ENCODE measurements at regions not wholly inside any gene's neighbourhood (a gene's known extent, or its start where the extent isn't known, plus 50 kb on each side); places are given as distances from the start of the nearest gene placed in this dataset.

DNA sequence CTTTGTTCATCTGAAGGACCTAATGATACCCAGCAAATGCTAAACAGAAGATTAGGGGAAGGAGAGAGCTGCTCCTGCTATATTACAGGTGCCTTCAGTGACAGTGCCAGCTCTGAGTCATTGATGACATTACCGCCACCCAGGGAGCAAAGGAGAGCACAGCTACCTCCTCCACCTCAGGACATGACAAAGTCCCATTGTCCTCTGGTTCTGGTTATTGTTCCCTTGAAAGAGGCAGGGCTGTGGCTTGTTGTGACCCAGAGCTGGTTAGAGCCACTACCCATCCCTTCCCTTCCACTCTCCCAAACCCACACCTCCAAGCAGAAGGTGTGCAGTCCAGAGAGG is 363.5 kb upstream of the DUSP10 start:
- no peak for DNase-seq
- ChIA-PET CTCF (no interaction called here), POLR2A (no interaction called here)
- Mint-ChIP-seq H3K36me3 (ENCODE audit: low read depth) (no peaks in the 10 kb centered on the region), H3K4me3 (no peak overlapping the region), H3K9me3 (no peaks in the 10 kb centered on the region), H3K4me1 (no peaks in the 10 kb centered on the region), H3K27ac (no peak overlapping the region), H3K27me3 (no peaks in the 10 kb centered on the region)

GRCh38 chr1:222104694-222105392 is 363.0 kb upstream of the DUSP10 start:
- H3K27ac Mint-ChIP-seq = no peak overlapping the region
- H3K9me3 Mint-ChIP-seq = no peaks in the 10 kb centered on the region
- POLR2A ChIA-PET = no interaction called here
- CTCF ChIA-PET = no interaction called here
- no peak for DNase-seq
- no peak overlapping the region for H3K4me3 Mint-ChIP-seq
- no peaks in the 10 kb centered on the region for H3K4me1 Mint-ChIP-seq
- H3K36me3 Mint-ChIP-seq (ENCODE audit: low read depth) = no peaks in the 10 kb centered on the region
- no peaks in the 10 kb centered on the region for H3K27me3 Mint-ChIP-seq

DNA sequence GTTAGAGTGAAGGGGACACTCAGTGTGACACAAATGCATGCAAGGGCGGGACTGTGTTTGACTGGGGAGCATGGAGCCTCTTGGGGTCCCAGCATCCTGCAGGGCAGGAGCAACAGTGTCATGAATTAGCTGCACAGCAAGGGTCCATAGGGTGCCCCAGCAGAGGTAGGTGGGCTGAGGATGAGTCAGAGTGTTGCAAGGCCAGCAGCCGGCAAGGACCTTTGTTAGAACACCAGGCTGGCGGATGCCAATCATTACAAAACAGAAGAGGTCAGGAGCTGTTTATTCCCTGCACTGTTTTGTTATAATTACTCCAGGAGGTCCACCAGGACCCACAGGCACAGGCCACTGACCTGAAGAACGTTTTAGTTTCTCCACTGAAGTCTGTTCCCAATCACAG is 362.2 kb upstream of the DUSP10 start:
- DNase-seq = no peak
- H3K36me3 Mint-ChIP-seq (ENCODE audit: low read depth) = no peaks in the 10 kb centered on the region
- H3K27ac Mint-ChIP-seq = no peak overlapping the region
- CTCF ChIA-PET = no interaction called here
- no peak overlapping the region for H3K4me3 Mint-ChIP-seq
- H3K4me1 Mint-ChIP-seq = no peaks in the 10 kb centered on the region
- H3K27me3 Mint-ChIP-seq = no peaks in the 10 kb centered on the region
- no peaks in the 10 kb centered on the region for H3K9me3 Mint-ChIP-seq
- POLR2A ChIA-PET = no interaction called here

GRCh38 chr1:222099746-222100145 is 357.9 kb upstream of the DUSP10 start:
- H3K4me3 Mint-ChIP-seq = no peak overlapping the region
- DNase-seq = no peak
- no peaks in the 10 kb centered on the region for H3K36me3 Mint-ChIP-seq (ENCODE audit: low read depth)
- ChIA-PET CTCF (no interaction called here), POLR2A (no interaction called here)
- H3K27ac Mint-ChIP-seq = no peak overlapping the region
- H3K9me3 Mint-ChIP-seq = no peaks in the 10 kb centered on the region
- no peaks in the 10 kb centered on the region for H3K27me3 Mint-ChIP-seq
- H3K4me1 Mint-ChIP-seq = no peaks in the 10 kb centered on the region

DNA sequence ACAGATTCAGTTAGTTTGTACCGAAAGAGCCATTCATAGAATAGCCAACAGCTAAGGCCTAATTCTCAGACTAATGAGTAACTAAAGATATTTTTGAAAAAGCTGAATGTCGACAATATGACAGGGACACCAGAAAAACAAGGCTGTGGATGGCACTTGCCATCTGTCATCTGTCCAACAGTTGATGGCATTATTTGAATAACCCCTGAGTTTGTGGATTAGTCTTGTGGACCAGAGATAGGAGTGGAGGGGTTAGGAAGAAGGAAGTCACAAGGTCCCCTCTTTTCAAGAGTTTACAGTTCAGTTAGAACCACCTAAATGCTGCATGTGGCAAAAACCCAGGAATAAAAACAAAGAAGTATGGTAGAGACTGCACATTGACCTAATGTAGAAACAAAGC is 356.5 kb upstream of the DUSP10 start:
- Mint-ChIP-seq H3K27ac (no peak overlapping the region), H3K9me3 (no peaks in the 10 kb centered on the region), H3K36me3 (ENCODE audit: low read depth) (no peaks in the 10 kb centered on the region), H3K27me3 (peaks cover 2% of the 10 kb centered on the region), H3K4me1 (no peaks in the 10 kb centered on the region), H3K4me3 (no peak overlapping the region)
- no peak for DNase-seq
- ChIA-PET CTCF (no interaction called here), POLR2A (no interaction called here)

- no peaks in the 10 kb centered on the region for H3K36me3 Mint-ChIP-seq (ENCODE audit: low read depth)
- ChIA-PET POLR2A (no interaction called here), CTCF (interaction anchor here (1.5 kb wide), 1 partner anchor 106 kb away, joined by 3 read pairs; no protein-coding TSS in a partner anchor)
- peaks cover 2% of the 10 kb centered on the region for H3K27me3 Mint-ChIP-seq
- no peaks in the 10 kb centered on the region for H3K9me3 Mint-ChIP-seq
- no peak for DNase-seq
- no peak overlapping the region for H3K27ac Mint-ChIP-seq
- no peaks in the 10 kb centered on the region for H3K4me1 Mint-ChIP-seq
- H3K4me3 Mint-ChIP-seq = no peak overlapping the region
Measured at GRCh38 chr1:222097588-222097987, 355.7 kb upstream of the DUSP10 start.

GRCh38 chr1:222096883-222097282 is 355.0 kb upstream of the DUSP10 start:
- Mint-ChIP-seq H3K4me1 (no peaks in the 10 kb centered on the region), H3K36me3 (ENCODE audit: low read depth) (no peaks in the 10 kb centered on the region), H3K27me3 (peaks cover 2% of the 10 kb centered on the region), H3K9me3 (no peaks in the 10 kb centered on the region), H3K4me3 (no peak overlapping the region), H3K27ac (no peak overlapping the region)
- POLR2A ChIA-PET = no interaction called here
- no peak for DNase-seq
- CTCF ChIA-PET = interaction anchor here (1.5 kb wide), 1 partner anchor 105 kb away, joined by 3 read pairs; no protein-coding TSS in a partner anchor

- Mint-ChIP-seq H3K27ac (no peak overlapping the region), H3K27me3 (peaks cover 2% of the 10 kb centered on the region), H3K9me3 (no peaks in the 10 kb centered on the region), H3K4me3 (no peak overlapping the region), H3K36me3 (ENCODE audit: low read depth) (no peaks in the 10 kb centered on the region), H3K4me1 (no peaks in the 10 kb centered on the region)
- ChIA-PET CTCF (interaction anchor here (1.5 kb wide), 2 partner anchors 21 to 105 kb away, joined by 3 read pairs; no protein-coding TSS in a partner anchor), POLR2A (no interaction called here)
- no peak for DNase-seq
Measured at GRCh38 chr1:222096476-222096772, 354.5 kb upstream of the DUSP10 start.

DNA sequence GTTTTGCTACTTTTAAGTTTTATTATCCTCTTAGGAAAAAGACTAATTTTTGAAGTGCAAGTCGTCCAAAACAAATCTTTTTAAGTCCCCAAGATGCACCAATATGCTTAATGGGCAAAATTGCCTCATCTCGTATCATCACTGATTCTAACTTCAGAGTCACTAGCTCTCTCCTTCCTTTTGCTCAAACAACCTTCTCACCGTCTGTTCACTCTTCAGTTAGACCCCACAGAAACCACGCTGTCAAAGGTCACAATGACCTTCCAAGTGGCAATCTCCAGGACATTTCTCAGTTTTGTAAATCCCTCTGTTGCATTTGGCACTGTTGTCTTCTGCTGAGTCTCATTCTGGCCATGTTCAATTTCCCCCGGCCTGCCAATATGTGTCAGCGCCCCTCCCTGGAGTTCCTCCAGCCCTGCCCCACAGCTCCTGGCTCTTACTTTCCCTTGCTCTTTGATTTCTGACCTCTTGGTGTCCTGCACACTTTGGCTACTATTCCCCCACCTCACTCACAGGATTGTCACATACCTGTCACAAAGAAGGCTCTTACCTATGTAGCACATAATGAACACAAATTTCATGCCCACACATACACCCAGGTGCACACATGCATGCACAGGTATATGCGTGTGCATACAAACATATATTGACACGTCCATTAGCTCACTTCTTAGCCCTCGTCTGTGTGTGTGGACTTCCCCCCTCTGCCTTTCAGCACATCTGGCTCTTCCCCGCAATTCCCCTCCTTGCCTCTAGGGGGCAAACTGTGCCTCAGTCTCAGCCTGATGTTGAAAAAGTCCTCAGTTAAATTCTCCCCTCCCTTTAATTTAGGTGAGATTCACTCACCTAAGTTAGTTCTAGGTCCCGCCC is 354.0 kb upstream of the DUSP10 start:
- peak; percentile 66 for DNase-seq
- no peaks in the 10 kb centered on the region for H3K36me3 Mint-ChIP-seq (ENCODE audit: low read depth)
- no peak overlapping the region for H3K4me3 Mint-ChIP-seq
- H3K4me1 Mint-ChIP-seq = no peaks in the 10 kb centered on the region
- ChIA-PET POLR2A (no interaction called here), CTCF (interaction anchor here (0.9 to 1.5 kb wide), 5 partner anchors 11 to 623 kb away, joined by 3 to 4 read pairs (median 3); no protein-coding TSS in a partner anchor)
- peaks cover 2% of the 10 kb centered on the region for H3K27me3 Mint-ChIP-seq
- H3K9me3 Mint-ChIP-seq = no peaks in the 10 kb centered on the region
- no peak overlapping the region for H3K27ac Mint-ChIP-seq

DNA sequence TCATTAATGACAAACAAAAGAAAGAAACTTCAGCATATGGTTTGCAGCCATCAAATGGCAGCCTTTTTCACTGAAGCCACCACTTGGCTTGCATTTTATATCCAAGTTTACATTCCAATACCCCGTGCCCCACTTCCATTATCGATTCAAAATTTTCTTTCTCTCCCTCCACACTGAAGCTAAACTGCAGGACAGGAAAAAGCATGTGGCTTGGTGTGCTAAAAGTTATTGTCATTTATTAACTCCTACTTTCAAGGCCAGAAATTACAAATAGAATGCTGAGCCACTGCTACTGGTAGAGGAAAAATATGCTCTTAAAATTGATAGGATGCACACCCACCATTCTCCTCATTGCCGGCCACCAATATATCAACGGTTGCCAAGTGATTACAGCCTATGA is 351.6 kb upstream of the DUSP10 start:
- CTCF ChIA-PET = no interaction called here
- no peaks in the 10 kb centered on the region for H3K4me1 Mint-ChIP-seq
- H3K27ac Mint-ChIP-seq = no peak overlapping the region
- no peaks in the 10 kb centered on the region for H3K9me3 Mint-ChIP-seq
- no peak overlapping the region for H3K4me3 Mint-ChIP-seq
- peaks cover 2% of the 10 kb centered on the region for H3K27me3 Mint-ChIP-seq
- H3K36me3 Mint-ChIP-seq (ENCODE audit: low read depth) = no peaks in the 10 kb centered on the region
- DNase-seq = no peak
- POLR2A ChIA-PET = interaction anchor here (0.6 kb wide), 1 partner anchor 403 kb away, joined by 6 read pairs; no protein-coding TSS in a partner anchor

DNA sequence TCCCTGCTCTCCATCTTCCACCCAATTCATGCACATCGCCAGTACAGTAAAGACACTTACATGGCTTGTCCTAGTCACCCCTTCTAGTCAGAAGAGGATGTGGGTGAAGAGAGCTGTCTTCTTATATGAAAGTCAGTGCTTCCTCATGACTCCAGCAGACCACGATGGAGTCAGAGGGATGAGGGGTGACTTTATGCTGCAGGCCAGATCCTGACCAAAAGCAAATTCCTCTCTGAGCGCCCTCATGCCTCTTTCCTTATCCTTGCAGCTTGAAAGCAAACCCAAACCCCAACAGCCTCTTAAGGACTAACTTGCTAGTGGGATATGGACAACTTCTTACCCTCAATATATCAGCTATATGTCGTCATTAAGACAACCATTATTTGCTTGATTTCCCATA is 348.2 kb upstream of the DUSP10 start:
- peaks cover 2% of the 10 kb centered on the region for H3K27me3 Mint-ChIP-seq
- POLR2A ChIA-PET = no interaction called here

DNA sequence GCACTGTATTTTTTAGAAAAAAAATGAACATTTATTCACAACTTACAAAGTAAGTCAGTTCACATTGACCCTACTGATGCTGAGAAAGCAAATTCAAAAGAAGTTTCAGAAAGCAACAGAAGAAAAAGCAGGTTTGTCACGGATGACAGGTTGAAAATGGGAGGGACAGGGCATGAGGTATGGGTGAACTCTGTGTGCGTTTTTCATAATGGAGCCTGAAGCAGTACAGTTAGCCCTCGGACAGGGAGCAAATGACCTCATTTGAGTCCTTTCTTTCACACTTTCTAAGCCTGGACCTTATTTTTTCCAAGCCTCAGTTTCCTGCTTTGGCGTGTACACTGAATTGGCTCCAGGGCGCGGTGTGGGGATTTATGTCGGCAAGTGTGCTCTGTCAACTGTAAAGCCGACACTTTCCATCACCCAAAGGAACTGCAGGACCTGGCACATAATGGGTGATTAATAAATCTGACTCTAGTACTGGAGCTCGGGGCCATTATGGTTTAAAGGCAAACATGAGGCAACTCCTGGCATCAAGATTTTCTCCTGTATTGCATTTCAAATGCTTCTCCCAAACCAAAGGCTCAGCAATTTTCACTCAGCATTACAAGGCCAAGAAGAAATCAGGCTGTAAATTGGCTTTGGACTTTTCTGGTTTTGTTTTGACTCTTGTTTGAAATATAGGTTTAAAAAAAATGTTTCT is 345.5 kb upstream of the DUSP10 start:
- Mint-ChIP-seq H3K9me3 (no peaks in the 10 kb centered on the region), H3K36me3 (ENCODE audit: low read depth) (no peaks in the 10 kb centered on the region), H3K4me3 (no peak overlapping the region), H3K27me3 (no peaks in the 10 kb centered on the region), H3K4me1 (no peaks in the 10 kb centered on the region), H3K27ac (no peak overlapping the region)
- ChIA-PET POLR2A (no interaction called here), CTCF (interaction anchor here (0.6 kb wide), 1 partner anchor 107 kb away, joined by 3 read pairs; no protein-coding TSS in a partner anchor)
- DNase-seq = no peak

More for the DNA sequence above, 348.2 kb upstream of the DUSP10 start:
- Mint-ChIP-seq H3K27ac (no peak overlapping the region), H3K4me3 (no peak overlapping the region), H3K36me3 (ENCODE audit: low read depth) (no peaks in the 10 kb centered on the region), H3K4me1 (no peaks in the 10 kb centered on the region), H3K9me3 (no peaks in the 10 kb centered on the region)
- CTCF ChIA-PET = no interaction called here
- DNase-seq = no peak

GRCh38 chr1:222084996-222085395 is 343.1 kb upstream of the DUSP10 start:
- no peaks in the 10 kb centered on the region for H3K9me3 Mint-ChIP-seq
- no peaks in the 10 kb centered on the region for H3K36me3 Mint-ChIP-seq (ENCODE audit: low read depth)

More at GRCh38 chr1:222084996-222085395, 343.1 kb upstream of the DUSP10 start:
- H3K4me3 Mint-ChIP-seq = no peak overlapping the region
- no peaks in the 10 kb centered on the region for H3K27me3 Mint-ChIP-seq
- H3K27ac Mint-ChIP-seq = no peak overlapping the region
- POLR2A ChIA-PET = no interaction called here
- DNase-seq = no peak
- no peaks in the 10 kb centered on the region for H3K4me1 Mint-ChIP-seq
- CTCF ChIA-PET = no interaction called here

All from activated CD4-positive, alpha-beta T cell treated with anti-CD3 and anti-CD28 coated beads, Interleukin-2, amount 10 ng/mL, durations not matched to agents 7 days and 5 days (primary cell).